Right lobe of liver (tissue), 6 donors: ENCODE measurements at regions not wholly inside any gene's neighbourhood (a gene's known extent, or its start where the extent isn't known, plus 50 kb on each side); places are given as distances from the start of the nearest gene placed in this dataset.
"Not testable (repeated sequence)": the region's sequence is repeated elsewhere in the genome, so short reads cannot be mapped to it uniquely, and the experiment has no call there.

Experiments used
- ATAC-seq, 4 donors: fragments of 200-7000 bp; cut with Tn5 transposase; one replicate each; pipeline ENCODE4 v1.9.1; 2020; ENCODE audit warnings: mild to moderate bottlenecking in 4 of 4, moderate library complexity in 4 of 4
- DNase-seq, 3 donors: peaks; one replicate each; pipeline ENCODE4 v3.0.0-alpha.2; 2020
- H3K27ac ChIP-seq, 3 donors: fragments of 200-600 bp; one replicate each; pipeline ENCODE4 v1.8.0; 2022
- H3K27me3 ChIP-seq, 2 donors: fragments of 200-600 bp; one replicate each; pipeline ENCODE4 v1.8.0; 2022
- H3K36me3 ChIP-seq, 4 donors: fragments of 200-600 bp; sonication (generic) in 1 of 4; one replicate each; pipeline versions ENCODE4 v1.5.1 to v1.8.0; 2017 to 2022; ENCODE audit warnings: control low read depth in 1 of 4
- H3K4me1 ChIP-seq, 4 donors: fragments of 200-600 bp; sonication (generic) in 1 of 4; one replicate each; pipeline versions ENCODE4 v1.5.1 to v1.8.0; 2017 to 2022; ENCODE audit warnings: control low read depth in 1 of 4
- H3K4me3 ChIP-seq, 3 donors: fragments of 200-600 bp; one replicate each; pipeline ENCODE4 v1.8.0; 2022
- H3K9me3 ChIP-seq, 4 donors: fragments of 200-600 bp; sonication (generic) in 1 of 4; one replicate each; pipeline versions ENCODE4 v1.5.1 to v1.8.0; 2017 to 2022; ENCODE audit warnings: control low read depth in 1 of 4
- CTCF ChIP-seq, 4 donors: fragments of 200-600 bp in 3 of 4; fragments of 450-650 bp in 1 of 4; IDR thresholded peaks; one replicate each; pipeline versions ENCODE4 v1.5.1 to v1.8.0; 2016 to 2022; ENCODE audit warnings: antibody characterized with exemption in 4 of 4, mild to moderate bottlenecking in 2 of 4
- POLR2A ChIP-seq: fragments of 450-650 bp; IDR thresholded peaks from one replicate; pipeline ENCODE4 v1.6.1; 2017; ENCODE audit warnings: antibody characterized with exemption, mild to moderate bottlenecking
- WGBS: methylation state at CpG from one replicate; pipeline ENCODE4 v1.1.6; 2018; ENCODE audit warnings: low coverage, low lambda C conversion rate; ENCODE audit not compliant: insufficient coverage; ENCODE audit errors: missing lambda C conversion rate; 5-methylcytosine and 5-hydroxymethylcytosine counted together
- intact Hi-C, 2 donors: fragments of 100-400 bp; cut with DNase I; formaldehyde crosslinking; loops; one replicate each; pipeline versions ENCODE4 v1.11.2 to v1.14.1; 2022
- donor health status: DM: no; HTN: yes; CAD: no.
- donor health status: DM: no; HTN: no; CAD: no.
- donor health status: DM: no; HTN: no; CAD: no.
- donor health status: DM: no; HTN: yes; CAD: no.
- donor health status: DM: no; HTN: yes; CAD: no.

- Histone ChIP-seq H3K27ac (no peak overlapping the region), H3K36me3 (no peaks in the 10 kb centered on the region), H3K27me3 (no peaks in the 10 kb centered on the region), H3K4me1 (no peaks in the 10 kb centered on the region), H3K4me3 (no peak overlapping the region), H3K9me3 (no peaks in the 10 kb centered on the region)
- ATAC-seq, result no peak
- WGBS, result 94% methylated on average over 3 of the region's 4 CpGs
- intact Hi-C loops, result no loop called here
- TF ChIP-seq POLR2A, result no peak
- no peak for TF ChIP-seq CTCF (IDR thresholded peaks at IDR 0.05)
- no peak for DNase-seq
Measured at GRCh38 chr12:63008372-63008771, 73.4 kb upstream of the PPM1H start.

- Histone ChIP-seq H3K27ac (no peak overlapping the region), H3K27me3 (no peaks in the 10 kb centered on the region), H3K4me3 (no peak overlapping the region), H3K36me3 (no peaks in the 10 kb centered on the region), H3K9me3 (no peaks in the 10 kb centered on the region), H3K4me1 (no peaks in the 10 kb centered on the region)
- intact Hi-C loops, result no loop called here
- ATAC-seq, result no peak
- no peak for TF ChIP-seq POLR2A
- no peak for TF ChIP-seq CTCF (IDR thresholded peaks at IDR 0.05)
- no peak for DNase-seq
- WGBS, result 78% methylated on average over 6 of the region's 6 CpGs
Measured at GRCh38 chr12:63007726-63008125, 72.8 kb upstream of the PPM1H start.

- intact Hi-C loops, result no loop called here
- H3K4me1 ChIP-seq, result no peaks in the 10 kb centered on the region
- no peaks in the 10 kb centered on the region for H3K9me3 ChIP-seq
- no peaks in the 10 kb centered on the region for H3K27me3 ChIP-seq
- ATAC-seq (no peak), DNase-seq (no peak)
- no peaks in the 10 kb centered on the region for H3K36me3 ChIP-seq
- no peak overlapping the region for H3K27ac ChIP-seq
- 49% methylated on average over 4 of the region's 4 CpGs for WGBS
- TF ChIP-seq CTCF (IDR thresholded peaks at IDR 0.05) (no peak), POLR2A (no peak)
- H3K4me3 ChIP-seq, result no peak overlapping the region
Measured at GRCh38 chr12:63006536-63006935, 71.6 kb upstream of the PPM1H start.

- Histone ChIP-seq H3K4me1 (no peaks in the 10 kb centered on the region), H3K27ac (no peak overlapping the region), H3K27me3 (no peaks in the 10 kb centered on the region), H3K9me3 (no peaks in the 10 kb centered on the region), H3K4me3 (no peak overlapping the region), H3K36me3 (no peaks in the 10 kb centered on the region)
- ATAC-seq, result no peak
- no peak for DNase-seq
- TF ChIP-seq POLR2A (no peak), CTCF (IDR thresholded peaks at IDR 0.05) (no peak)
- intact Hi-C loops, result no loop called here
Measured at GRCh38 chr12:63005382-63005781, 70.4 kb upstream of the PPM1H start.

GRCh38 chr12:63003223-63003819 is 68.4 kb upstream of the PPM1H start:
- no peaks in the 10 kb centered on the region for H3K36me3 ChIP-seq
- intact Hi-C loops, result no loop called here

GRCh38 chr12:63002059-63002458 is 67.1 kb upstream of the PPM1H start:
- 90% methylated on average over 2 of the region's 2 CpGs for WGBS
- not testable (repeated sequence) for H3K27me3 ChIP-seq, ATAC-seq

More at GRCh38 chr12:63003223-63003819, 68.4 kb upstream of the PPM1H start:
- Histone ChIP-seq H3K4me1 (no peaks in the 10 kb centered on the region), H3K27ac (no peak overlapping the region), H3K27me3 (no peaks in the 10 kb centered on the region), H3K4me3 (no peak overlapping the region), H3K9me3 (no peaks in the 10 kb centered on the region)
- 93% methylated on average over 12 of the region's 22 CpGs for WGBS
- ATAC-seq (no peak), DNase-seq (no peak)
- no peak for TF ChIP-seq POLR2A
- no peak for TF ChIP-seq CTCF (IDR thresholded peaks at IDR 0.05)

More at GRCh38 chr12:63002059-63002458, 67.1 kb upstream of the PPM1H start:
- H3K27ac ChIP-seq, H3K4me3 ChIP-seq, H3K36me3 ChIP-seq, H3K4me1 ChIP-seq, intact Hi-C loops, DNase-seq, H3K9me3 ChIP-seq: not testable (repeated sequence)
